Tibial nerve (tissue), 4 donors: ENCODE measurements at regions not wholly inside any gene's neighbourhood (a gene's known extent, or its start where the extent isn't known, plus 50 kb on each side); places are given as distances from the start of the nearest gene placed in this dataset.

Source experiments
- CTCF ChIP-seq, 5 experiments: fragments of 200-600 bp in 3 of 5; fragments of 450-650 bp in 2 of 5; sonication (generic) in 3 of 5; IDR thresholded peaks; one replicate each; pipeline ENCODE4 v1.5.1; 2016 to 2019; ENCODE audit warnings: antibody characterized with exemption in 5 of 5, mild to moderate bottlenecking in 3 of 5, moderate library complexity in 2 of 5
- EP300 ChIP-seq, 2 donors: sonication (generic); formaldehyde crosslinking; IDR thresholded peaks; one replicate each; pipeline ENCODE4 v1.6.1; 2017; ENCODE audit warnings: antibody characterized with exemption in 2 of 2, mild to moderate bottlenecking in 1 of 2
- POLR2A ChIP-seq, 2 donors: fragments of 450-650 bp; IDR thresholded peaks; one replicate each; pipeline ENCODE4 v1.6.1; 2017; ENCODE audit warnings: antibody characterized with exemption in 2 of 2, mild to moderate bottlenecking in 2 of 2, moderate library complexity in 2 of 2

GRCh38 chr12:59393506-59393905 lies 202.3 kb upstream of the SLC16A7 start:
- TF ChIP-seq CTCF (IDR thresholded peaks at IDR 0.05) = no peak
- no peak for TF ChIP-seq POLR2A (IDR thresholded peaks at IDR 0.05)
- no peak for TF ChIP-seq EP300 (IDR thresholded peaks at IDR 0.05)
